ENCODE measurements at regions not wholly inside any gene's neighbourhood (a gene's known extent, or its start where the extent isn't known, plus 50 kb on each side); places are given as distances from the start of the nearest gene placed in this dataset.
"Not testable (repeated sequence)": the region's sequence is repeated elsewhere in the genome, so short reads cannot be mapped to it uniquely, and the experiment has no call there.

DNA sequence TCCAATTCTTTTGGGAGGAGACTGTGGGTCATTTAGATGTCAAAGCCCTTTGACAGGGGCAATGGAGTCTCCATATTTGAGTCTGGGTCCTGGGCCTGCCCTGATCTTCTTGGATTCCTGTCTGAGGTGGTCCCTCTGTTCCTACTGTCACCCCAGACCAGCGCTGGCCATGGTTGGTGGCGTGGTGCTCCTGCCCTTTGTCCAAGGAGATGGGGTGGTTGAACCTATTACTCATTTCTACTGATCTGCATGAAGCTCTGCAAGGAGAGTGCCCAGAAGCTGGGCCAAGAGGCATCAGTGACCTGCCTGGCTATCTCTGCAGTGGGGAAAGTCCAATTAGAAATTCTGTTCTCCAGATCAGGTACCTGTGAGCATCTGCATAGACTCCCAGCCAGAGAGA, 355.6 kb upstream of the NUPR2 start:
- H3K14ac ChIP-seq (replicated peaks; ENCODE audit: low read depth, low read length), result no peak overlapping the region
- H3K4me2 ChIP-seq (ENCODE audit: low read depth, low read length), result no peak overlapping the region
- DNase-seq (no peak), ATAC-seq (ENCODE audit: low read depth) (no peak)
- no peak overlapping the region for H4K5ac ChIP-seq (ENCODE audit: low read depth, low read length)
- H3K56ac ChIP-seq (ENCODE audit: extremely low read depth, insufficient read depth, low read length), result no peak overlapping the region
- no peak overlapping the region for H2BK15ac ChIP-seq (ENCODE audit: low read depth, low read length)
- TF ChIP-seq, protein P1, sequence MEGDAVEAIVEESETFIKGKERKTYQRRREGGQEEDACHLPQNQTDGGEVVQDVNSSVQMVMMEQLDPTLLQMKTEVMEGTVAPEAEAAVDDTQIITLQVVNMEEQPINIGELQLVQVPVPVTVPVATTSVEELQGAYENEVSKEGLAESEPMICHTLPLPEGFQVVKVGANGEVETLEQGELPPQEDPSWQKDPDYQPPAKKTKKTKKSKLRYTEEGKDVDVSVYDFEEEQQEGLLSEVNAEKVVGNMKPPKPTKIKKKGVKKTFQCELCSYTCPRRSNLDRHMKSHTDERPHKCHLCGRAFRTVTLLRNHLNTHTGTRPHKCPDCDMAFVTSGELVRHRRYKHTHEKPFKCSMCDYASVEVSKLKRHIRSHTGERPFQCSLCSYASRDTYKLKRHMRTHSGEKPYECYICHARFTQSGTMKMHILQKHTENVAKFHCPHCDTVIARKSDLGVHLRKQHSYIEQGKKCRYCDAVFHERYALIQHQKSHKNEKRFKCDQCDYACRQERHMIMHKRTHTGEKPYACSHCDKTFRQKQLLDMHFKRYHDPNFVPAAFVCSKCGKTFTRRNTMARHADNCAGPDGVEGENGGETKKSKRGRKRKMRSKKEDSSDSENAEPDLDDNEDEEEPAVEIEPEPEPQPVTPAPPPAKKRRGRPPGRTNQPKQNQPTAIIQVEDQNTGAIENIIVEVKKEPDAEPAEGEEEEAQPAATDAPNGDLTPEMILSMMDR (conservative IDR thresholded peaks at IDR 0.05; ENCODE audit: low read depth, low read length), result no peak
- TF ChIP-seq MAFK (IDR thresholded peaks at IDR 0.05; ENCODE audit: low read depth, low read length), result no peak
- no peak for TF ChIP-seq NFE2L2 (IDR thresholded peaks at IDR 0.05; ENCODE audit: low read depth, low read length)
- no peak for TF ChIP-seq CHD1 (IDR thresholded peaks at IDR 0.05; ENCODE audit: low read depth, low read length)
- no peak for TF ChIP-seq RFX5 (IDR thresholded peaks at IDR 0.05; ENCODE audit: low read depth, low read length)
- dilution Hi-C loops (cut with HindIII; ENCODE audit: low sequenced_read_pairs, unreplicated experiment), result no loop called here
- H3K18ac ChIP-seq (ENCODE audit: low read depth, low read length), result no peak overlapping the region
- no peak overlapping the region for H2AK5ac ChIP-seq (ENCODE audit: low read depth, low read length)
- H4K8ac ChIP-seq (ENCODE audit: low read depth in 2 of 2, low read length in 2 of 2), result no peak overlapping the region
- H2BK5ac ChIP-seq (ENCODE audit: low read depth, low read length, poor library complexity, severe bottlenecking), result no peak overlapping the region
- H4K91ac ChIP-seq (ENCODE audit: insufficient read depth, low read depth, low read length), result no peak overlapping the region
- WGBS, 2 experiments (ENCODE audit: extremely low coverage in 2 of 2, insufficient read length in 1 of 2), result no CpG with 5 or more reads among the region's 2 CpGs
- POLR2A ChIA-PET (ENCODE audit: unreplicated experiment), result no interaction called here
- CTCF ChIA-PET, result no interaction called here
- no peak overlapping the region for H3K27ac ChIP-seq (ENCODE audit: insufficient read depth, low read length)
- intact Hi-C loops (cut with micrococcal nuclease), result no loop called here
- H2AFZ ChIP-seq (replicated peaks; ENCODE audit: low read length, poor library complexity), result no peak overlapping the region
- H2BK120ac ChIP-seq (ENCODE audit: low read depth, low read length), result no peak overlapping the region
- H3K23ac ChIP-seq (ENCODE audit: low read depth, low read length), result no peak overlapping the region
- H3K4me3 ChIP-seq (ENCODE audit: insufficient read depth, low read depth, low read length), result no peak overlapping the region
- in situ Hi-C loops (cut with MboI; ENCODE audit: low sequenced_read_pairs), result no loop called here
- no TSS peak for BruUV-seq (replicated peaks)
- no peak overlapping the region for H2AK9ac ChIP-seq (replicated peaks; ENCODE audit: low read depth, low read length, poor library complexity)
- H3K79me1 ChIP-seq (ENCODE audit: low read depth in 1 of 2, low read length in 2 of 2), result no peaks in the 10 kb centered on the region
- H2BK20ac ChIP-seq (ENCODE audit: low read depth, low read length), result no peak overlapping the region
- no peaks in the 10 kb centered on the region for H3K36me3 ChIP-seq (ENCODE audit: control insufficient read depth, insufficient read depth, low read length)
- H4K20me1 ChIP-seq (ENCODE audit: insufficient read depth, low read length), result no peaks in the 10 kb centered on the region
- no peaks in the 10 kb centered on the region for H3K4me1 ChIP-seq (ENCODE audit: control insufficient read depth, insufficient read depth, low read length)
- H3K27me3 ChIP-seq (ENCODE audit: control insufficient read depth, insufficient read depth, low read length), result no peaks in the 10 kb centered on the region
- H3K9me3 ChIP-seq (ENCODE audit: control insufficient read depth, insufficient read depth, low read length), result peaks cover 64% of the 10 kb centered on the region
- no peak overlapping the region for H3K4ac ChIP-seq (ENCODE audit: low read depth, low read length)
- no peak overlapping the region for H3K9ac ChIP-seq (ENCODE audit: low read depth, low read length)
- no peaks in the 10 kb centered on the region for H3K9me1 ChIP-seq (ENCODE audit: insufficient read depth, low read length)

DNA sequence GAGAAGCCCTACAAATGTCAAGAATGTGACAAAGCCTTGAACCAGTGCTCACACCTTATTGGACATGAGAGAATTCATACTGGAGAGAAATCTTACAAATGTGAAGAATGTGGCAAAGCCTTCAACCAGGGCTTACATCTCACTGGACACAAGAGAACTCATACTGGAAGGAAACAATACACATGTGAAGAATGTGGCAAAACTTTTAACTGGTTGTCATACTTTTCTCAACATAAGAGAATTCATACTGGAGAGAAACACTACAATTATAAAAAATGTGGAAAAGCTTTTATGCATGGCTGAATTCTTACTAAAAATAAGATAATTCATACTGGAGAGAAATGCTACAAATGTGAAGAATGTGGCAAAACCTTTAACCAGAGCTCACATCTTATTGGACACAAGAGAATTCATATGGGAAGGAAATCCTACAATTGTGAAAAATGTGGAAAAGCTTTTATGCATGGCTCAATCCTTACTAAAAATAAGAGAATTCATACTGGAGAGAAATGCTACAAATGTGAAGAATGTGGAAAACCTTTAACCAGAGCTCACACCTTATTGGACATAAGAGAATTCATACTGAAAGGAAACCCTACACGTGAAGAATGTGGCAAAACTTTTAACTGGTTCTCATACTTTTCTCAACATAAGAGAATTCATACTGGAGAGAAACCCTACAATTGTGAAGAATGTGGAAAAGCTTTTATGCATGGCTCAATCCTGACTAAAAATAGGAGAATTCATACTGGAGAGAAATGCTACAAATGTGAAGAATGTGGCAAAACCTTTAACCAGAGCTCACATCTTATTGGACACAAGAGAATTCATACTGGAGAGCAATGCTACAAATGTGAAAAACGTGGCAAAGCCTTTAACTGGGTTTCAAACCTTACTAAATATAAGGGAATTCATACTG, 350.6 kb upstream of the NUPR2 start:
- H3K9ac ChIP-seq (ENCODE audit: low read depth, low read length); H4K5ac ChIP-seq (ENCODE audit: low read depth, low read length); in situ Hi-C loops (cut with MboI; ENCODE audit: low sequenced_read_pairs); H2AK5ac ChIP-seq (ENCODE audit: low read depth, low read length); POLR2A ChIA-PET (ENCODE audit: unreplicated experiment); H3K18ac ChIP-seq (ENCODE audit: low read depth, low read length); H3K4me3 ChIP-seq (ENCODE audit: insufficient read depth, low read depth, low read length); H4K91ac ChIP-seq (ENCODE audit: insufficient read depth, low read depth, low read length); ATAC-seq (ENCODE audit: low read depth); H2AK9ac ChIP-seq (replicated peaks; ENCODE audit: low read depth, low read length, poor library complexity); H2BK120ac ChIP-seq (ENCODE audit: low read depth, low read length); H3K27me3 ChIP-seq (ENCODE audit: control insufficient read depth, insufficient read depth, low read length); H2BK15ac ChIP-seq (ENCODE audit: low read depth, low read length); intact Hi-C loops (cut with micrococcal nuclease); H4K20me1 ChIP-seq (ENCODE audit: insufficient read depth, low read length); H3K14ac ChIP-seq (replicated peaks; ENCODE audit: low read depth, low read length); H3K4ac ChIP-seq (ENCODE audit: low read depth, low read length); H3K27ac ChIP-seq (ENCODE audit: insufficient read depth, low read length); H3K23ac ChIP-seq (ENCODE audit: low read depth, low read length); H2BK20ac ChIP-seq (ENCODE audit: low read depth, low read length); H2BK5ac ChIP-seq (ENCODE audit: low read depth, low read length, poor library complexity, severe bottlenecking); H3K36me3 ChIP-seq (ENCODE audit: control insufficient read depth, insufficient read depth, low read length); BruUV-seq (replicated peaks); H3K4me2 ChIP-seq (ENCODE audit: low read depth, low read length); H2AFZ ChIP-seq (replicated peaks; ENCODE audit: low read length, poor library complexity); dilution Hi-C loops (cut with HindIII; ENCODE audit: low sequenced_read_pairs, unreplicated experiment); H3K79me1 ChIP-seq (ENCODE audit: low read depth in 1 of 2, low read length in 2 of 2); H3K56ac ChIP-seq (ENCODE audit: extremely low read depth, insufficient read depth, low read length); H3K4me1 ChIP-seq (ENCODE audit: control insufficient read depth, insufficient read depth, low read length); H3K9me1 ChIP-seq (ENCODE audit: insufficient read depth, low read length); DNase-seq; H4K8ac ChIP-seq (ENCODE audit: low read depth in 2 of 2, low read length in 2 of 2): not testable (repeated sequence)
- H3K9me3 ChIP-seq (ENCODE audit: control insufficient read depth, insufficient read depth, low read length), result peaks cover 37% of the 10 kb centered on the region
- CTCF ChIA-PET, result interaction anchor here (0.6 kb wide), 1 partner anchor 395 kb away, joined by 4 read pairs; no protein-coding TSS in a partner anchor
- no CpG with 5 or more reads among the region's 2 CpGs for WGBS, 2 experiments (ENCODE audit: extremely low coverage in 2 of 2, insufficient read length in 1 of 2)
